ENCODE measurements at regions not wholly inside any gene's neighbourhood (a gene's known extent, or its start where the extent isn't known, plus 50 kb on each side); places are given as distances from the start of the nearest gene placed in this dataset.

GRCh38 chr13:77980592-77980991, 62.0 kb upstream of the EDNRB start:
- TF ChIP-seq CTCF (IDR thresholded peaks at IDR 0.05; ENCODE audit: poor library complexity, severe bottlenecking): no peak
- no peak for TF ChIP-seq REST (IDR thresholded peaks at IDR 0.05; ENCODE audit: borderline replicate concordance)
- no peak for TF ChIP-seq POLR2AphosphoS5 (IDR thresholded peaks at IDR 0.05)
- no peak for TF ChIP-seq TAF1 (IDR thresholded peaks at IDR 0.05; ENCODE audit: low read depth)

Data from neural cell (in vitro differentiated cells).